NCI-H1436 treated with DMSO at 0.1 percent for 48 hours (cell line): ENCODE measurements at regions not wholly inside any gene's neighbourhood (a gene's known extent, or its start where the extent isn't known, plus 50 kb on each side); places are given as distances from the start of the nearest gene placed in this dataset.
"Not testable (repeated sequence)": the region's sequence is repeated elsewhere in the genome, so short reads cannot be mapped to it uniquely, and the experiment has no call there.

Experiments
- DNase-seq: peaks from one replicate; lab custom pipeline; 2025; lab: John Stamatoyannopoulos, UW

GRCh38 chr14:71538288-71538687 lies 393.9 kb upstream of the RGS6 start:
- no peak for DNase-seq

- no peak for DNase-seq
Observed at GRCh38 chr14:71538938-71539649, 393.1 kb upstream of the RGS6 start.

- DNase-seq = no peak
Observed at GRCh38 chr14:71539650-71540285, 392.5 kb upstream of the RGS6 start.

GRCh38 chr14:71541271-71541670 lies 391.0 kb upstream of the RGS6 start:
- no peak for DNase-seq

GRCh38 chr14:71541973-71542690 lies 390.1 kb upstream of the RGS6 start:
- no peak for DNase-seq

GRCh38 chr14:71549421-71550050 lies 382.7 kb upstream of the RGS6 start:
- no peak for DNase-seq

GRCh38 chr14:71550367-71550766 lies 381.9 kb upstream of the RGS6 start:
- DNase-seq = no peak

GRCh38 chr14:71551291-71551950 lies 380.8 kb upstream of the RGS6 start:
- no peak for DNase-seq

- DNase-seq = no peak
Observed at GRCh38 chr14:71552809-71553208, 379.4 kb upstream of the RGS6 start.

- no peak for DNase-seq
Observed at GRCh38 chr14:71553779-71554178, 378.4 kb upstream of the RGS6 start.

GRCh38 chr14:71554323-71554722 lies 377.9 kb upstream of the RGS6 start:
- no peak for DNase-seq

- no peak for DNase-seq
Observed at GRCh38 chr14:71554959-71555612, 377.1 kb upstream of the RGS6 start.

- DNase-seq = no peak
Observed at GRCh38 chr14:71555654-71556559, 376.3 kb upstream of the RGS6 start.

GRCh38 chr14:71556730-71557129 lies 375.5 kb upstream of the RGS6 start:
- no peak for DNase-seq

- no peak for DNase-seq
Observed at GRCh38 chr14:71557351-71557750, 374.9 kb upstream of the RGS6 start.

GRCh38 chr14:71558943-71559342 lies 373.3 kb upstream of the RGS6 start:
- not testable (repeated sequence) for DNase-seq

GRCh38 chr14:71560751-71561150 lies 371.5 kb upstream of the RGS6 start:
- no peak for DNase-seq

GRCh38 chr14:71563492-71564153 lies 368.6 kb upstream of the RGS6 start:
- no peak for DNase-seq

GRCh38 chr14:71566276-71566675 lies 366.0 kb upstream of the RGS6 start:
- DNase-seq = no peak
